HG03135 (cell line): ENCODE measurements at regions not wholly inside any gene's neighbourhood (a gene's known extent, or its start where the extent isn't known, plus 50 kb on each side); places are given as distances from the start of the nearest gene placed in this dataset.

Experiments
- ATAC-seq: cut with Tn5 transposase; IDR thresholded peaks from one replicate; pipeline ENCODE4 v1.9.1; 2021; ENCODE audit warnings: mild to moderate bottlenecking, moderate library complexity; ENCODE audit not compliant: unreplicated experiment

DNA sequence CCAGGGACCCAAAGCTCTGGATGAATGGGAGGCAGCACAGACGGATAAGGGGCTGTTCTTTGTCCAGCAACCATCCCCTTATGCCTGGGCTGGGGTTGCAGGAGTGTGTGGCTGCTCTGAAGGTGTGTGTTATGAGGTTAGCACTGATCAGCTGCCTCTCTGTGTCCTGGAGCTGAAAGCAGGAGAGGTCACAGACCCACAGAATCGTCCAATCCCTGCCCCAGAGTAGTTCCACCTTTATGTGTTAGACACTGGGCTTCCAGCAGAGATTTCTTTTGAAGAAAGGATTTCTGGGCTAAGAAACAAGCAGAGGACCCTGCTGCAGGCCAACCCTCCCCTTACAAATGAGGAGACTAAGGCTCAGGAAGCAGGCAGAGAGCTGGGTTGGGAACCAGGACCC is 62.4 kb downstream of the ARL6IP4 start:
- no peak for ATAC-seq

DNA sequence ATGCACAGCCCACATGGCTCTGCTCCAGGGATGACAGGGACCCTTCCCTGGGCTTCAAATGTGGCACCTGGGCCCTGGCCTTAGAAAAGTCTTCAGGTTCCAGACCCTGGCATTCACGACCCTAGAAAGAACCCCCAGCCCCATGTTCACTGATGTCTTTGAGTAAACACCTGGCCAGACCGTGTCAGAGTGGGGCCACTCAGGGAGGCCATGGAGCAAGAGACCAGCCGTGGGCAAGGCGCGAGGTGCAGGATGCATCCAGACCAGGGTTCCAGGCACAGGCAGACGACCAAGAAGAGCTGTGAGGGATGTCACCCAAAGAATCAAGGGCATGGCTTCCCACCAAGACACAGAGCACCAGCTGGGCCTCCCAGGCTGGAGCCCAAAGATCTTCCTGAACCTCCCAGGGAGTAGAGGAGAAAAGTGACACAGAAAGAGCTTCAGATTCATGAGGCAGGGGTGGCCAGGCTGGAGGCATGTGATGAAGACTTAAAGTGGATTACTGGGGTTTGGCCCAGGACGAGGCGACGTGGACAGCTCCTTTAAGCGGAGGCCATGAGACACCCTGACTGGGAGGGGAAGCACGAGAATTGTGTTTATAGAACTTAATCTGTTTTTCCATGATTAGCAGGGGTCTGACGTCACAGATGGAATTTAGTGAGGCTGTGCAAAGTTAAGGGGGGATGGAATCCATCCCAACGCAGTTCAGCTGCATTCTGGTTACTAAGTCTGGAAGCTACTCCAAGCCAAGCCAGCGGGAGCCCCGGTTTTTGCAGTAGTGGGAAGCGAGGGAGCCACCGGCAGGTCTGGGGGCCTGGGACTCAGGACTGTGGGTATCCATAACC is 61.6 kb downstream of the ARL6IP4 start:
- ATAC-seq: no peak

DNA sequence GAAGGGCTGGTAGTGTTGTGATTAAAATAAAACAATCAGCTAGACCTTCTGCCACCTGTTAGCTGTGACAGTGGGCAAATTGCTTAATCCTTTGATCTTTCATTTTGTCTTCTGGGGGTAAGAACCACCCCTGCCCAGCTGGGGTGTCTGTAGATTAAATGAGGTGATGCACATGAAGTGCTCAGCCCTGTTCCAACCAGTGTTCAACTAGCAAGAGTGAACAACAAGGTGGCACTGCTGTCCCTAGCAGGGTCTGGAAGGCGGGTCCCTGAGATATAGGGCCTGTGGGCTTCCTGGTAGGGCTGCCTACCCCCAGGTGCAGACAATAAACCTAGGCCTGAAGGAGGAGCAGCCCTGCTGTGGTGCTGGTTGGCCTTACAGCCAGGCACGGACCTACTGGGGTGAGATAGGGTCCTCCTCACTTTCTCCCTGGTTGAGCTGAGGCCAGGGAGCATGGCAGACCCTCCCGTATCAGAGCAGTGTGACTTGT is 60.6 kb downstream of the ARL6IP4 start:
- ATAC-seq: no peak

DNA sequence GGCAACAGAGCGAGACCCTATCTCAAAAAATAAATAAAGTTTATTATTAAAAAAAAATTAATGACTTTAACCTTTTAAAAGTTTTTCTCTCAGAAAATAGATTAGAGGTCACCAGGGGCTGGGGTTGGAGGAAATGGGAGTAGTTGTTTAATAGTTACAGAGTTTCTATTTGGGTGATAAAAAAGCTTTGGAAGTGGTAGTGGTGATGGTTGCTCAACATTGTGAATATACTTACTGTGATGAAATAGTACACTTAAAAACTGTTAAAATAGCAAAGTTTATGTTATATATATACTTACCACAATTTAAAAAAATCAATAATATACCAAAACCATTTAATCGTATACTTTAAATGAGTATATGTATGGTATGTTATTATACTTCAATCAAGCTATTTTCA is 59.6 kb downstream of the ARL6IP4 start:
- ATAC-seq: no peak

DNA sequence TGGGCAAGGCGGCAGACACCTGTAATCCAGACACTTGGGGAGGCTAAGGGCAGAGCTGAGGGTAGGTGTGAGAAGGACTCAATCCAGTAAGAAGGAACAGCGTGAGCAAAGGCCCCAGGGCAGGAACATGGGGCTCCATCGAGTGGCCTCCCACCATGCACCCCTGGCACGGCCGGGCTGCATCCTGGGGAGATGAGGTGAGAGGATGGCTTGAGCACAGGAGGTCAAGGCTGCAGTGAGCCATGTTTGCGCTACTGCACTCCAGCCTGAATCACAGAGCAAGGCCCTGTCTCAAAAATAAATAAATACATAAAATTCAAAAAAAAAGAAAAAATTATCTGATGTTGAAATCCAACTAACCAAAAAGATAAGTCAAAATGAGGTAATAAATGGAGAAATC is 58.5 kb downstream of the ARL6IP4 start:
- ATAC-seq: no peak

DNA sequence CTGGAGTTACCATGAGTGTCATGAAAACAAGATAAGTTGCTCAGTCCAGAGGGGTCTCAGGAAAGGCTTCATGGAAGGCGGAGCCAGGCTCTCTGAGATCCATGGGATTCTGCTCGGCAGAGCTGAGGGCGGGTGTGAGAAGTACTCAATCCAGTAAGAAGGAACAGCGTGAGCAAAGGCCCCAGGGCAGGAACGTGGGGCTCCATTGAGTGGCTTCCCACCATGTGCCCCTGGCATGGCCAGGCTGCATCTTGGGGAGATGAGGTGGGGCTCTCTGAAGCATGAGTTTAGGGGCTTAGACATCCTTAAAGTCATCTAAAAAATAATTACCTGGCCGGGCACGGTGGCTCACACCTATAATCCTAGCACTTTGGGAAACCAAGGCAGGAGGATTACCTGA is 58.0 kb downstream of the ARL6IP4 start:
- ATAC-seq: no peak

DNA sequence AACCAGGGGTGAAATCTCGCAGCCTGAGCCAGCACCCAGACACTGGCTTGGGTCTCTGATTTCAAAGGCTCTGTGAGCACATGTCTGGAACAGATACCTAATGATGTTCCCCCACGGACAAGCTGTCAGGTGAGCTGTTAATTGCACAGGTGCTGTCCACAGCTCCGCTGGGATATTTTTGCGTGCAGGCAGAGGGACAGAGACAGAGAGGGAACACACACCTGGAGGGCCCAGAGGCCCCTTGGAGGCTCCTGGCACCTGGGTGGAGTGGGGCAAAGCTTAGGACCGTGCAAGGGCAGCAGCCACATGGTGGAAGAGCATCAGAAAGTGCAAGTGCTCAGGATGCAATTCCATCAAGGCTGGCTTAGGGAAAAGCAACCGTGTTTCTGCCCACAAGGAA is 57.3 kb downstream of the ARL6IP4 start:
- no peak for ATAC-seq

DNA sequence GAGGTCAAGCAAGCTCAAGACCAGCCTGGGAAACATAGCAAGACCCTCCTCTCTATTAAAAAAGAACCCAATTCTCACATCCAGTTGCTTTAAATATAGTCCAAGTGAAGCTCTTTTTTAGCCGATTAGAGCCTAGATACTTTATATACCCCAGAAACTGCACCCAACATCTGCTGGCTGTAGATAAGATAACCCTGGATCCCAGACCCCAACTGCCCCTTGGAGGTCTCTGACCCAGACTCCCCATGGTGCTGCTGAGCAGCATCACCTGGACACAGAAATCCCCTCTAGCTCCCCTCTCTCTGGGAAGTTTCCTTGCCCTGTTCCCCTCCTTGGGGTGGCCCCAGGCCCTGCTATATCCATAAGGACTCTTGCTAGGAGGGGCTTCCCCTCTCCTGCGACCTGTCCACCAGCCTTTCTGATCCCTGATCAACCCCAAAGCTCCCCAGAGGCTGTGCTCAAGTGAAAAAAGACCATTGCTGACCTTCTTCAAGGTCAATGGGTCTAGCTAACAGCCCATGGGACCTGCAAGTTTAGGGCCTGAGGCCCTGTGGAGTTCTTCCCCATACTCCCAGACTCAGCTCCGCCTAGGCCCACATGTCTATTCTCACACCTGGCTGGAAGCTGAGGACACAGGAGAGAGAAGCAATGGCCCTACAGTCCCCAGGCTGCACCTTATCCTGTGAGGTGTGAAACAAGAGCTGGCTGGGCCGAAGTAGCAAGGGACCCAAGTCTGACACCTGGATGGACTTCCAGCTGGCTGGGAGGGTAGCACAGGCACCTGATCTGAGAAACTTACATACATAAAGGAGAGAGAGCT is 56.2 kb downstream of the ARL6IP4 start:
- ATAC-seq: no peak

DNA sequence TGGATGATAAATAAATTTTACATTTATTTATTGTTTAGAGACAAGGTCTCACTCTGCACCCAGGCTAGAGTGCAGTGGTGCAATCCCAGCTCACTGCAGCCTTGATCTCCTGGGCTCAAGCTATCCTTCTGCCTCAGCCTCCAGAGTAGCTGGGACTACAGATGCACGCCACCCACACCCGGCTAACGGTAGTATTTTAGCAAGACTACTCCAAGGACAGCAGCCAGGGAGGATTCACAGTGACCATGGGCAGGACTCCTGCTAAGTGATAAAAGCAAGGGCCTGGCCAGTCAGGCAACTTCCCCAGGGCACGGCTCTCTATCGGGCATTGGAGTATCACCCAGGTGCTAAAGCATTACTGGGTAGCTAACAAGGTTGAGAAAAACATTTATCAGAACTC is 55.4 kb downstream of the ARL6IP4 start:
- no peak for ATAC-seq

DNA sequence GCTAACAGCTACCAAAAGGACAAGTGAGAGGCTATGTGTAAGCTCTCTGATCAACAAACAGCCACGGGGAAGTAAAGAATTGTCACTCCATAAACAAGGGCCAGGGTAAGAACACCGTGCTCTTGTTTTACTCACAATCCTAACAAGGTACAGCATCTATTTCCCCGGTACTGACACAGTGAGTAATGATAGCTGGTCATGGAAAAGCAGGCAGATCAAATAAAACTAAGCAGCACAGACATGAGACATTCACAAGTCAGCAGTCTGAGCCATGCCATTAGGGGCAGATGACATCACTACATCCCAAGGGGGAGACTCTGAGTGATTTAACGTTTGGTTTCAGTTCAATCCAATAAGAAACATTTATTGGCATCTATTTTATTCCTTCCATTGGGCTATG is 54.4 kb downstream of the ARL6IP4 start:
- no peak for ATAC-seq

DNA sequence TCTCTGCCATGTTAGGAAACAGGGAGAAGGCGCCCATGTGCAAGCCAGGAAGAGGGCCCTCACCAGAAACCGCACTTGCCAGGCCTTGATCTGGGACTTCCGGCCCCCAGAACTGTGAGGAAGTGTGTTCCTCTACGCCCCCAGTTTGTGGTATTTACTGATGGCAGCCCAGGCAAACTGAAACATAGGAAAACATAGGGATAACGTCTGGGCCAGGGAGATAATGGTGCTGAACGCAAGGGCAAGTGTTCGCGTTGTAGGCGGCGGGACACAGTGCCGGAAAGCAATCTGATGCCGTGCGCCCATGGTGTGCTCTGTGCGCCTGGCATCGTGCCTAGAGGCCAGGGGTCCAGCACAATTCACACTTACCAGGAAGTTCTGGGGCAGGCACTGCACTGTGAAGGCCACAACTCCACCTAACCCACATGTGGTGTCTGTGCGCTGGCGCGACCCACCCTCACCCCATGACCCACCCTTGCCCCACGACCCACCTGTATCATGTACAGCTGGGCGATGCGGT is 53.6 kb downstream of the ARL6IP4 start:
- no peak for ATAC-seq

DNA sequence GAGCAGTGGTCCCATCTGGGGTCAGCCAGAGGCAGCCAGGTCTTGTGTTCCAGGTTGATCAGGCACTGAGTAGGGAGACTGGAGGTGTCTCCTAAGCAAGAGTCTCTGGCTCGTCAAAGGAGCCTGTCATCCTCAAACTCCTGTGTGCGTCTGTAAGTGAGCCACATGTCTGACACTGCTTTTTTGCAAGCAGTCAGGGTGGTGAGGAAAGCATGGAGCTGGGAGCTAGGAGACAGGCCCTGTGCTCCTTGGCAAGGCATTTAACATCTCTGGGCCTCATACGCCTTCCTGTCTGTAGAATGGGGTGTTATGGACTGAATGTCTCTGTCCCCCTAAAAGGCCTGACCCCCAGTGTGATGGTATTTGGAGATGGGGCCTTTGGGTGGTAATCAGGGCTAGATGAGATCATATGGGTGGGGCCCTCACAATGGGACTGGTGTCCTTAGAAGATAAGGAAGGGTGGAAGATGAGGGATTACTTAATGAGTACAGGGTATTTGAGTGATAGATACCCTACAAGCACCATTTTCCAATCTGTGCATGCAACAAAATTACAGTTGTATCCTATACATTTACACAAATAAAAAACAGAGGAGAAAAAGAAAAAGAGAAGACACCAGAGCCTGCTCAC is 53.0 kb downstream of the ARL6IP4 start:
- ATAC-seq: no peak

DNA sequence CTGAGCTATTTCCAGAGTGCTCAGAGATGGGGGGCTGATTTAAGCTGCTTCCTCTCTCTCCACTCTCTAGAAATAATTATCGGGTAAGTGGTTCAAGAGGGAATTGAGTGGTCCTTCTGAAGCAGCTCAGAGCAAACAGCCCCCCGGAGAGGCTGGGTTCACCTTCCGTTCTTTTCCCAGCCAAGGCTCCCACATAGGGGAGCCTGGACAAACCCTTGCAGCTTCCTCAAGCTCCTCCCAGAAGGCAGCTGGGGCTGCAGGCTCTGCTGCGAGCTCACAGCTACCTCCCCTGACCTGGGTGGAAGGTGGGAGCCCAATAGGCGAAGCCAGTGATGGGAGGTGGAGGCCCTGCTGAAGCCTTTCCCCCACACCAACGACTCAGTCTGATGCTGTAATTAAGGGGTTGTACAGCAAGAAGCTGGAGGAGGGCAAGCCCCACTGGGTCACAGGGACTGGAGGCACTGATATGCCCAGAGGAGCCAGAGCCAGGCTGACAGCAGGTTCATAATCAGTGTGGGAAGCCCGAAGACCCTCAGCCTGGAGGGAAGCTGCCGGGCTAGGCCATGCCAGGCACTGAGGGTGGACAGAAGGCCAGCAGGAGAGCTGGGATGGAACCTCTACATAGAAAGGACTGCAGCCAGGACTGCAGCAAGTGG is 52.4 kb downstream of the ARL6IP4 start:
- ATAC-seq: no peak
